ENCODE measurements at regions not wholly inside any gene's neighbourhood (a gene's known extent, or its start where the extent isn't known, plus 50 kb on each side); places are given as distances from the start of the nearest gene placed in this dataset.

DNA sequence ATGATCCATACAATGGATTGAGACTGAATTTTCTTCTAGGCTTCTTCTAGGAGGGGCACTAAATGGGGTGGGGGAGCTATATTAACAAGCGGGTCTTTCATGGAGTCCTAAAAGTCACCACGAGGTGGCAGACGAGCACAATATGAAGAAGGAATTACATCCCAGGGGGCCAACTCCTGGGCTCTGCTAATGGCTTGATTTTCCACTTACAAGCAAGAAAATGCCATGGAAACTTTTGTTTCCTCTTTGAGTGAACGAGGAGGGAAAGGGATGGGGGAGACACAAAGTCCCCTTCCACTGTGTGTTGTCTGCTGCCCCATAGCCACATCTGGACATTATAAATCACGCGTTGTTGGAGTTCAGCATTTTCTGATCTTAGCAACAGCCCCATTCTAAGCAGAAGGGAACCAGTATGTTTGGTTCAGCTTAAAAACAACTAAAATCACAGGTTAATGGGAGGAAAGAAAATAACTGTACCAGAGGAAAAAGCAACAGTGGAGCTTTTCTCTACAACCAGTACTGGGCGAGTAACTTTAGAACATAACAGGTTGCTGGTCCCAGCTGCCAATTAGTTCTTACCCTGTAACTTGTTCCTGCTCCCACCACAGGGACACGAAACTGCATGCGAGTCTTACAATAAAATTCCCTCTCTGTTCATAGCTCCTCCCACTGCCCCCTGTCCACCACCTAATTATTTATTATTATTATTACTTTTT is 285.0 kb upstream of the PARD3B start (continued):
- TF ChIP-seq, protein P1, sequence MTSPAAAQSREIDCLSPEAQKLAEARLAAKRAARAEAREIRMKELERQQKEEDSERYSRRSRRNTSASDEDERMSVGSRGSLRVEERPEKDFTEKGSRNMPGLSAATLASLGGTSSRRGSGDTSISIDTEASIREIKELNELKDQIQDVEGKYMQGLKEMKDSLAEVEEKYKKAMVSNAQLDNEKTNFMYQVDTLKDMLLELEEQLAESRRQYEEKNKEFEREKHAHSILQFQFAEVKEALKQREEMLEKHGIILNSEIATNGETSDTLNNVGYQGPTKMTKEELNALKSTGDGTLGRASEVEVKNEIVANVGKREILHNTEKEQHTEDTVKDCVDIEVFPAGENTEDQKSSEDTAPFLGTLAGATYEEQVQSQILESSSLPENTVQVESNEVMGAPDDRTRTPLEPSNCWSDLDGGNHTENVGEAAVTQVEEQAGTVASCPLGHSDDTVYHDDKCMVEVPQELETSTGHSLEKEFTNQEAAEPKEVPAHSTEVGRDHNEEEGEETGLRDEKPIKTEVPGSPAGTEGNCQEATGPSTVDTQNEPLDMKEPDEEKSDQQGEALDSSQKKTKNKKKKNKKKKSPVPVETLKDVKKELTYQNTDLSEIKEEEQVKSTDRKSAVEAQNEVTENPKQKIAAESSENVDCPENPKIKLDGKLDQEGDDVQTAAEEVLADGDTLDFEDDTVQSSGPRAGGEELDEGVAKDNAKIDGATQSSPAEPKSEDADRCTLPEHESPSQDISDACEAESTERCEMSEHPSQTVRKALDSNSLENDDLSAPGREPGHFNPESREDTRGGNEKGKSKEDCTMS (CRISPR knock-in tag; conservative IDR thresholded peaks at IDR 0.05): no peak
- no peak for TF ChIP-seq FOXM1 (CRISPR knock-in tag; IDR thresholded peaks at IDR 0.05)
- TF ChIP-seq ZBTB7B (CRISPR knock-in tag; IDR thresholded peaks at IDR 0.05): no peak
- TF ChIP-seq ZNF737 (CRISPR knock-in tag; IDR thresholded peaks at IDR 0.05; ENCODE audit: borderline replicate concordance): no peak
- TF ChIP-seq TBX2 (CRISPR knock-in tag; IDR thresholded peaks at IDR 0.05; ENCODE audit: borderline replicate concordance): no peak
- TF ChIP-seq, protein P2, sequence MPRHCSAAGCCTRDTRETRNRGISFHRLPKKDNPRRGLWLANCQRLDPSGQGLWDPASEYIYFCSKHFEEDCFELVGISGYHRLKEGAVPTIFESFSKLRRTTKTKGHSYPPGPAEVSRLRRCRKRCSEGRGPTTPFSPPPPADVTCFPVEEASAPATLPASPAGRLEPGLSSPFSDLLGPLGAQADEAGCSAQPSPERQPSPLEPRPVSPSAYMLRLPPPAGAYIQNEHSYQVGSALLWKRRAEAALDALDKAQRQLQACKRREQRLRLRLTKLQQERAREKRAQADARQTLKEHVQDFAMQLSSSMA (CRISPR knock-in tag; IDR thresholded peaks at IDR 0.05): no peak
- TF ChIP-seq ZNF143 (CRISPR knock-in tag; IDR thresholded peaks at IDR 0.05): 0 out of 2 replicates have a peak, but pooled peaks have one; percentile 17
- TF ChIP-seq, protein P3, sequence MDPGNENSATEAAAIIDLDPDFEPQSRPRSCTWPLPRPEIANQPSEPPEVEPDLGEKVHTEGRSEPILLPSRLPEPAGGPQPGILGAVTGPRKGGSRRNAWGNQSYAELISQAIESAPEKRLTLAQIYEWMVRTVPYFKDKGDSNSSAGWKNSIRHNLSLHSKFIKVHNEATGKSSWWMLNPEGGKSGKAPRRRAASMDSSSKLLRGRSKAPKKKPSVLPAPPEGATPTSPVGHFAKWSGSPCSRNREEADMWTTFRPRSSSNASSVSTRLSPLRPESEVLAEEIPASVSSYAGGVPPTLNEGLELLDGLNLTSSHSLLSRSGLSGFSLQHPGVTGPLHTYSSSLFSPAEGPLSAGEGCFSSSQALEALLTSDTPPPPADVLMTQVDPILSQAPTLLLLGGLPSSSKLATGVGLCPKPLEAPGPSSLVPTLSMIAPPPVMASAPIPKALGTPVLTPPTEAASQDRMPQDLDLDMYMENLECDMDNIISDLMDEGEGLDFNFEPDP (CRISPR knock-in tag; conservative IDR thresholded peaks at IDR 0.05): no peak
- TF ChIP-seq, protein P4, sequence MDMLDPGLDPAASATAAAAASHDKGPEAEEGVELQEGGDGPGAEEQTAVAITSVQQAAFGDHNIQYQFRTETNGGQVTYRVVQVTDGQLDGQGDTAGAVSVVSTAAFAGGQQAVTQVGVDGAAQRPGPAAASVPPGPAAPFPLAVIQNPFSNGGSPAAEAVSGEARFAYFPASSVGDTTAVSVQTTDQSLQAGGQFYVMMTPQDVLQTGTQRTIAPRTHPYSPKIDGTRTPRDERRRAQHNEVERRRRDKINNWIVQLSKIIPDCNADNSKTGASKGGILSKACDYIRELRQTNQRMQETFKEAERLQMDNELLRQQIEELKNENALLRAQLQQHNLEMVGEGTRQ (IDR thresholded peaks at IDR 0.05; ENCODE audit: low read depth, low read length): no peak
- TF ChIP-seq, protein P4 (CRISPR knock-in tag; IDR thresholded peaks at IDR 0.05; ENCODE audit: borderline replicate concordance): no peak
- TF ChIP-seq ZFP90 (CRISPR knock-in tag; IDR thresholded peaks at IDR 0.05; ENCODE audit: borderline replicate concordance): peak; percentile 62; the same call in 1 of the 2 replicates
- TF ChIP-seq, protein P5, sequence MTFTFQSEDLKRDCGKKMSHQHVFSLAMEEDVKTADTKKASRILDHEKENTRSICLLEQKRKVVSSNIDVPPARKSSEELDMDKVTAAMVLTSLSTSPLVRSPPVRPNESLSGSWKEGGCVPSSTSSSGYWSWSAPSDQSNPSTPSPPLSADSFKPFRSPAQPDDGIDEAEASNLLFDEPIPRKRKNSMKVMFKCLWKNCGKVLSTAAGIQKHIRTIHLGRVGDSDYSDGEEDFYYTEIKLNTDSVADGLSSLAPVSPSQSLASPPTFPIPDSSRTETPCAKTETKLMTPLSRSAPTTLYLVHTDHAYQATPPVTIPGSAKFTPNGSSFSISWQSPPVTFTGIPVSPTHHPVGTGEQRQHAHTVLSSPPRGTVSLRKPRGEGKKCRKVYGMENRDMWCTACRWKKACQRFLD (CRISPR knock-in tag; IDR thresholded peaks at IDR 0.05; ENCODE audit: borderline replicate concordance): no peak
- TF ChIP-seq SMAD9 (CRISPR knock-in tag; IDR thresholded peaks at IDR 0.05): no peak
- no peak for TF ChIP-seq KLF13 (CRISPR knock-in tag; IDR thresholded peaks at IDR 0.05)
- no peak for TF ChIP-seq ZNF660 (CRISPR knock-in tag; IDR thresholded peaks at IDR 0.05; ENCODE audit: borderline replicate concordance, low read depth)
- TF ChIP-seq ZNF501 (CRISPR knock-in tag; IDR thresholded peaks at IDR 0.05): no peak
- no peak for TF ChIP-seq ZNF230 (CRISPR knock-in tag; IDR thresholded peaks at IDR 0.05)
- no peak for TF ChIP-seq KAT8 (CRISPR knock-in tag; IDR thresholded peaks at IDR 0.05)
- TF ChIP-seq ZNF772 (CRISPR knock-in tag; IDR thresholded peaks at IDR 0.05): no peak
- TF ChIP-seq ZNF136 (CRISPR knock-in tag; IDR thresholded peaks at IDR 0.05; ENCODE audit: low read depth): no peak
- no peak for TF ChIP-seq HNRNPL (IDR thresholded peaks at IDR 0.05; ENCODE audit: low read depth, low read length)
- no peak for TF ChIP-seq ZNF768 (CRISPR knock-in tag; IDR thresholded peaks at IDR 0.05)
